B cell (primary cell): ENCODE measurements at regions not wholly inside any gene's neighbourhood (a gene's known extent, or its start where the extent isn't known, plus 50 kb on each side); places are given as distances from the start of the nearest gene placed in this dataset.

ENCODE experiments used
- CTCF ChIP-seq: fragments of 200-600 bp; IDR thresholded peaks from one replicate; pipeline ENCODE4 v1.8.0; 2022; ENCODE audit warnings: antibody characterized with exemption, mild to moderate bottlenecking
- EZH2 ChIP-seq: IDR thresholded peaks from 2 replicates; pipeline ENCODE4 v1.6.1; 2012; ENCODE audit warnings: borderline replicate concordance, low read depth, mild to moderate bottlenecking, moderate library complexity, low read length; ENCODE audit not compliant: insufficient read depth, poor library complexity, severe bottlenecking

GRCh38 chr11:110795112-110795624 lies 82.9 kb upstream of the ARHGAP20 start:
- TF ChIP-seq CTCF (no peak), EZH2 (no peak)
